Stimulated activated CD4-positive, alpha-beta T cell treated with anti-CD3 and anti-CD28 coated beads, Interleukin-12 subunit alpha, Interleukin-12 subunit beta, amount 100 ng/mL, for 4 hours (primary cell): ENCODE measurements at regions not wholly inside any gene's neighbourhood (a gene's known extent, or its start where the extent isn't known, plus 50 kb on each side); places are given as distances from the start of the nearest gene placed in this dataset.
"Not testable (repeated sequence)": the region's sequence is repeated elsewhere in the genome, so short reads cannot be mapped to it uniquely, and the experiment has no call there.

ENCODE experiments used
- DNase-seq: peaks from one replicate; pipeline ENCODE4 v3.0.0-alpha.2; 2020

- no peak for DNase-seq
Observed at GRCh38 chr2:180694445-180695421, 285.7 kb upstream of the UBE2E3 start.

- no peak for DNase-seq
Observed at GRCh38 chr2:180692322-180692721, 288.1 kb upstream of the UBE2E3 start.

DNA sequence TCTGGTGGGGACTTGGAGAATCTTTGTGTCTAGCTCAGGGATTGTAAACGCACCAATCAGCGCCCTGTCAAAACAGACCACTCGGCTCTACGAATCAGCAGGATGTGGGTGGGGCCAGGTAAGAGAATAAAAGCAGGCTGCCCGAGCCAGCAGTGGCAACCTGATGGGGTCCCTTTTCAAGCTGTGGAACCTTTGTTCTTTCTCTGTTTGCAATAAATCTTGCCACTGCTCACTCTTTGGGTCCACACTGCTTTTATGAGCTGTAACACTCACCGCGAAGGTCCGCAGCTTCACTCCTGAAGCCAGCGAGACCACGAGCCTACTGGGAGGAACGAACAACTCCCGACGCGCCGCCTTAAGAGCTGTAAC is 288.6 kb upstream of the UBE2E3 start:
- DNase-seq, result not testable (repeated sequence)

DNA sequence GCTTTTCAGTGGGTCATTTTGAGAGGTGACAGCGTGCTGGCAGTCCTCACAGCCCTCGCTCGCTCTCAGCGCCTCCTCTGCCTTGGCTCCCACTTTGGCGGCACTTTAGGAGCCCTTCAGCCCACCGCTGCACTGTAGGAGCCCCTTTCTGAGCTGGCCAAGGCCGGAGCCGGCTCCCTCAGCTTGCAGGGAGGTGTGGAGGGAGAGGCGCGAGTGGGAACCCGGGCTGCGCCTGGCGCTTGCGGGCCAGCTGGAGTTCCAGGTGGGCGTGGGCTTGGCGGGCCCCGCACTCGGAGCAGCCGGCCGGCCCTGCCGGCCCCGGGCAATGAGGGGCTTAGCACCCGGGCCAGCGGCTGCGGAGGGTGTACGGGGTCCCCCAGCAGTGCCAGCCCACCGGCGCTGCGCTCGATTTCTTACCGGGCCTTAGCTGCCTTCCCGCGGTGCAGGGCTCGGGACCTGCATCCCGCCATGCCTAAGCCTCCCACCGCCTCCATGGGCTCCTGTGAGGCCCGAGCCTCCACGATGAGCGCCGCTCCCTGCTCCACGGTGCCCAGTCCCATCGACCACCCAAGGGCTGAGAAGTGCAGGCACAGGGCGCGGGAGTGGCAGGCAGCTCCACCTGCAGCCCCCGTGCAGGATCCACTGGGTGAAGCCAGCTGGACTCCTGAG is 289.1 kb upstream of the UBE2E3 start:
- not testable (repeated sequence) for DNase-seq

DNA sequence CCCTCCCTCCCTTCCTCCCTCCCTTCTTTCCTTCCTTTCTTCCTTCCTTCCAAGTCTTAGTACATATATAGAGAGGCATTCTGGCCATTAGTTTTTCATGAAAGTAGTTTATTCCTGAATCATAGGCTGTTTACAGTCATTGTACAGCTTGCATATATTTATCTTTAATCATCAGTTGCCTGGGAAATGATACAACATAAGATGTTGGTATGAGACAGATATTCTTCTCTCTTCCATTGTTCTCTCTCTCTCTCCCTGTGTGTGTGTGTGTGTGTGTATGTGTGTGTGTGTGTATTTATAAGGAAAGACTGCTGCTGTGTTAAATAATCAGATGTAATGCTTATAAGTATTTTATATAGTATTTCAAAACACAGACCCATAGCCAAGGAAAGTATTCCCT is 289.8 kb upstream of the UBE2E3 start:
- DNase-seq, result no peak

GRCh38 chr2:180682871-180683270 is 297.5 kb upstream of the UBE2E3 start:
- no peak for DNase-seq

DNA sequence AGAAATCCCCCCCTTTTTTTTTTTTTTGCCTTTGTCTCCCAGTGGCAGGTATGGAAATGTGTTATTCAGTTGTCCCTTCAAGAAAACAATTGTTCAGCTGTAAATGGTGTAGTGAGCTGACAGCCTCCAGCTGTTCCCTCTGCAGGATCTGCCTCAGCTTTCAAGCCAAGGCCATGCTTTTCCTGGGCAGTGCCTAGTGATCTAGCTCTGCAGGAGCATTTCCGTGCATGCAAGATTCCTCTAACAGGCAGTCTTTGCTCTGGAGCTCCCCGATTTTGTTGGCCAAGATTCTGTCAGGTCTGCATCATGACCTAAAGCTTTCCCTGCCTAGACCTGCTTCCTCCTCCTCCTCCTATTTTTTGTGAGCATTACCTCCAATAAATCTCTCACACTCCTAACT is 300.7 kb upstream of the UBE2E3 start:
- DNase-seq, result no peak

DNA sequence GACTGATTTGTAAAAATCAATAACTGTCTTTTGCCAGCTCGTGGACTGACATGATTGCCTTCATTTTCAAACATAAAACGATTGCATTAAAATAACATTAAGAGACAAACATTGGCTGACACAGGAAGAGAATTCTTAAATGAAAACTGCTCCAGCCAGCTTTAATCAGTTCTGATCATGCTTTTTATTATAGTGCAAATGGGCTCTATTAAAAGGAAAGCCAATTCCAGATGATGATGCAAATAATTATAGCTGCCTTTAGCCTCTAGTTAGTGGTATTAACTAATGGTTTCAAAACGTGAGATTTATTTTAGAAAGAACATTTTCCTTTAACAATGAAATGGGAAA is 301.8 kb upstream of the UBE2E3 start:
- no peak for DNase-seq

GRCh38 chr2:180677930-180678624 is 302.3 kb upstream of the UBE2E3 start:
- no peak for DNase-seq

DNA sequence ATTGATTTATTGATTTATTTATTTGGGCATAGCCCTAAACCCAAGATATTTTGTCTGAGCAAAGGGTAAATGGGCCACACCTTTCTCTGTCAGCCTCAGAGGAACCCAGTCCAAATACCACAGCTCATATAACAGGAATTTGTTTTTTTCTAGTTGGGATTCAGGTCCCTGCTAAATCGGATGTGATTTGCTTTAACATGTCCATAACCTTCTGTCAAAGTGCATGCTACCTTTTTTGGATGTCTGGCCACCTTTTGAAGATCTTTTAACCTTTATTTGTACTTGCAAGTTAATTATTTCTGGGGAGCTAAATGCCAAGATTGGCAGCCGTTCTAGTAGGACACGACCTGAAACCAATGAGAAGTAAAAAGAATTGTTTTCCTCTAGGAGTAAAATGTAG is 303.2 kb upstream of the UBE2E3 start:
- no peak for DNase-seq

DNA sequence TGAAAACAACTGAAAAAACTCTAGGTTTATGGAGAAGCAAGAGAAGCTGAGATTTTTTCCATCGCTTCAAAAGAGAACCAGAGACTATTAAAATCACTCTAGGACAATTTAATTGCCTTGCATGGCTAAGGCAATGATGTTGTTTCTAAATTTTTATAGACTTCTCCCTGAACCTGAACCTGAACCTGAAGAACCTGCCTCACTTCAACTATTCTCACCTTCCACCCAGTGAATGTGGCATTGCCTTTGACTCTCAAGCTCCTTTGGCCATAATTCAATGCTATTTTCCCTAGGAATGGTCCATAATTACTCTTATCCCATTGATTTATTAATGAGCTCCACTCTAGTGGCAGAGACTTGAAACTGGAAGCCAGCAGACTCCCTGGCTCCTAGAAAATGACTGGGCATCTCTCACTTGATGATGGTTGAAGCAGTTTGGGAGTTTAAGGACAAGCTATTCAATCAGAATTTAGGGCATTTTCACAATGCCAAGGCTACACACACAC is 303.8 kb upstream of the UBE2E3 start:
- no peak for DNase-seq

DNA sequence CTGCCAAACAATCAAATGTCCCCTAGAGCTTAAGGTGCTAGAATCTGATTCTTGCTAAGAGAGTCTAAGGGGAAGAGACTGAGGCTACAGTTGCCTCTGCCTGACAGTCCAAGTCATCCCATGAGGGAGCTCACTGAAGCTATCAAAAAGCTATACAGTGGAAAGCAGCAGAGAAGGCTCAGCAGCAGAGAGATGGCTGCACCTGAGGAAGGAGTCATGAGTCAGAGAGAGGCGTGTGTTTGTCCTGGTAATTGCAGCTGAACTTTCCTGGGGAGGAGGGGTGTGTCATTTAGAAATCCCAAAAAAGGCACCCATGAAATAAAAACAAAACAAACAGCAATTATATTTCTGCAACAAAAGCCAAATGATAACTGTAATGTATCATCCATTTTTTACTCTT is 305.2 kb upstream of the UBE2E3 start:
- no peak for DNase-seq

GRCh38 chr2:180672377-180672776 is 308.0 kb upstream of the UBE2E3 start:
- DNase-seq, result no peak

DNA sequence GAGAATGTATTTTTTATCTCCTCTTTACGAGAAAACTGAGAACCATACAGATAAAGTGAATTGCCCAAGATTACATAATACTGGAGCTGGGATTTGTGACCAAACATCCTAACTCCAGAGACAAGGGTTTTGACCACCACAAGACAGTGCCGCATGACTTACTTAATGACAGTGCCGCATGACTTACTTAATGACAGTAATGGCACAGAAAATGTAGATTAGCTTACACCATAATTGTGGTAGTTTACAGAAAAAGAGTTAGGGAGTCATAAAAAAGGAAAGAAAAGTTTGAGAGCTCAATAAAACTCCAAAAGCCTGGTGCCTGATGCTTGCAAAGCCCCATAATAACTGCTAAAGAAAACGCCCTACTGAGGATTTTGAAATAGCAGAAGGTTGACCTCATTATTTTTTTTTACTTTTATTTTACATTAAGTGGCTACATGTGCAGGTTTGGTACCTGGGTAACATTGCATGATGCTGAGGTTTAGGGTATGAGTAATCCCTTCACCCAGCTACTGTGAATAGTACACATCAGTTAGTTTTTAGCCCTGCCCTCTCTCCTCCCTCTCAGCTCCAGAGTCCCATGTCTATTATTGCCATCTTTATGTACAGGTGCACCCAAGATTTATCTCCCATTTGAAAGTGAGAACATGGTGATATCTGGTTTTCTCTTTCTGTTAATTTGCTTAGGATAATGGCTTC is 310.0 kb upstream of the UBE2E3 start:
- DNase-seq, result no peak

GRCh38 chr2:180669016-180669415 is 311.4 kb upstream of the UBE2E3 start:
- no peak for DNase-seq

DNA sequence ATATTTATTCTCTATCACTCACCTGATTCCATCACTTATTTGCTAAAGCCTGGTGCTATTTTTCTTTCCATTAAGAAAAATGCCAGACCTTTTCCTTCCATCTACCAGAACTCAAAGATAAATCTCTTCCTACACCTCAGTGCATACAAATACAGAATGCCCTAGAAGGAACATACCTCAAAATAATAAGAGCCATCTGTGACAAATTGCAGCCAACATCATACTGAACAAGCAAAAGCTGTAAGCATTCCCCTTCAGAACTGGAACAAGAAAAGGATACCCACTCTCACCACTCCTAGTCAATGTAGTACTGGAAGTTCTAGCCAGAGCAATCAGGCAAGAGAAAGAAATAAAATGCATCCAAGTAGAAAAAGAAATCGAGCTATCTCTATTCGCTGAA is 315.9 kb upstream of the UBE2E3 start:
- DNase-seq, result no peak

GRCh38 chr2:180662941-180663471 is 317.4 kb upstream of the UBE2E3 start:
- no peak for DNase-seq

DNA sequence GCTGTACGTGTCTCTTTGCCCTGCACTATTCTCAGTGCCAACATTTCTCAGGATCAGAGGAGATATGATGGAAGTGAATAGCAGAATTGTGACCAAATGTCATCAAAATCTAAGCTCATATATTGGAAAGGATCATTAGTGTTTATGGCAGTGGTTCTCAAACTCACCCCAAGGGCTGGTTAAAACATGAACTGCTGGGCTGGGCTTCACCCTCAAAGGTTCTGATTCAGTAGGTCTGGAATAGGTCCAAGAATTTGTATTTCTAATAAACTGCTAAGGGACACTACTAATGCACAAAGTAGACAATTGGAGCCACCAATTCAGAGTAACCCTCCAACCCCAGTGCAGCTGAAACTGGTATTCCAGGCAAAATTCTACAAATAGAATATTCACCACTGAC is 317.9 kb upstream of the UBE2E3 start:
- no peak for DNase-seq

- no peak for DNase-seq
Observed at GRCh38 chr2:180661686-180662030, 318.7 kb upstream of the UBE2E3 start.

- no peak for DNase-seq
Observed at GRCh38 chr2:180660881-180661685, 319.3 kb upstream of the UBE2E3 start.

DNA sequence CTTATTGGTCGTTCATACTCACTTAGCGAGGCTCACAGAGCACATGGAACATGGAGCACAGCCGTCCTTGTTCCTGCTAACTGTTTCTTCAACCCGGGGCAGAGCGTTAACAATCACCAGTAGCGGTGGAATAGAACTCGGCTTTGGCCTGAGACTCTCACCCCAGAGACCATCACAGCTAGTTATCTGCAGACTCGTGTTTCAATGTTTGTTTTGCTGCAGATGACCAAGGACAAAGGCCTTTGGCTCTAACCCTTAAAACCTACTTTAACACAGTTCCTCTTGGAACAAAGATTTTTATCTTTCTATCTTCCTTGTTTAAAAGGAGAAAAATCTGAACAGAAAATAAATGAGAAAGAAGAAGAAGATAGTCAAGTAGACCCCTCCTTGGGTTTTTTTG is 320.2 kb upstream of the UBE2E3 start:
- DNase-seq, result no peak

DNA sequence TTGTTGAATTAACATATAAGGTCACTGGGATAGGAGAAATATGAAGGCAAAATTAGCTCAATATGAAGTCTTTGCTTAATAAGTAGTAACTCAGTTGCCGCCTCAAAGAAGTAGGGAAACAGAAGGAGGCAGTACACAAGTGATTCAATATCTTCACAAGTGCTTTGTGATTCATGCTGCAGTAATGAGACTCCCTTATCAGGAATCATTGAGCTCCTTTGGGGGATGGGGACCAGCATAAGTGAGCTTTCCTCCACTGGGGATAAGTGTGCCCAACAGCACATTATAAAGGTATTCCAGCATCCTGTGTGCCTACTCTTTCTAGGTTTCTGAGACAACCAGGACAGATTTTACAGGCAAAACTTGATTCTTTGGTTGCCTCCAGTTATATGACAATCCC is 323.4 kb upstream of the UBE2E3 start:
- DNase-seq, result no peak
